HL-60 (cell line): ENCODE measurements at regions not wholly inside any gene's neighbourhood (a gene's known extent, or its start where the extent isn't known, plus 50 kb on each side); places are given as distances from the start of the nearest gene placed in this dataset.

Source experiments
- DNase-seq, 2 experiments: peaks; one replicate each; pipeline ENCODE4 v3.0.0-alpha.2; 2010 to 2020; ENCODE audit warnings: low read depth in 1 of 2, low spot score in 1 of 2
- H3K27ac ChIP-seq: fragments of 250-450 bp; sonication (Bioruptor Pico); replicated peaks from 2 replicates; pipeline ENCODE4 v1.5.1; 2020; ENCODE audit warnings: mild to moderate bottlenecking, moderate library complexity
- H3K27me3 ChIP-seq: fragments of 250-450 bp; sonication (Bioruptor Pico); 2 replicates; pipeline ENCODE4 v1.5.1; 2021; ENCODE audit warnings: mild to moderate bottlenecking, moderate library complexity; ENCODE audit not compliant: insufficient read depth, poor library complexity, severe bottlenecking
- H3K4me3 ChIP-seq: replicated peaks from 2 replicates; pipeline ENCODE4 v1.5.1; 2011; ENCODE audit warnings: mild to moderate bottlenecking, control low read depth, low read length; ENCODE audit not compliant: insufficient read depth
- GABPA ChIP-seq: IDR thresholded peaks from 2 replicates; pipeline ENCODE4 v1.6.1; 2012; ENCODE audit warnings: low read depth
- POLR2AphosphoS5 ChIP-seq: IDR thresholded peaks from 2 replicates; pipeline ENCODE4 v1.6.1; 2012; ENCODE audit warnings: low read depth
- SPI1 ChIP-seq: IDR thresholded peaks from 2 replicates; pipeline ENCODE4 v1.6.1; 2012; ENCODE audit warnings: low read depth, mild to moderate bottlenecking, borderline replicate concordance
- TF ChIP-seq, protein P1 (sequence below): IDR thresholded peaks from 2 replicates; pipeline ENCODE4 v1.6.1; 2012; ENCODE audit warnings: low read depth; ENCODE audit not compliant: insufficient replicate concordance
- TF ChIP-seq, protein P2 (sequence below): IDR thresholded peaks from one replicate; pipeline ENCODE4 v1.5.1; 2011; ENCODE audit warnings: low read length, control low read depth, inconsistent platforms; ENCODE audit not compliant: insufficient read depth

DNA sequence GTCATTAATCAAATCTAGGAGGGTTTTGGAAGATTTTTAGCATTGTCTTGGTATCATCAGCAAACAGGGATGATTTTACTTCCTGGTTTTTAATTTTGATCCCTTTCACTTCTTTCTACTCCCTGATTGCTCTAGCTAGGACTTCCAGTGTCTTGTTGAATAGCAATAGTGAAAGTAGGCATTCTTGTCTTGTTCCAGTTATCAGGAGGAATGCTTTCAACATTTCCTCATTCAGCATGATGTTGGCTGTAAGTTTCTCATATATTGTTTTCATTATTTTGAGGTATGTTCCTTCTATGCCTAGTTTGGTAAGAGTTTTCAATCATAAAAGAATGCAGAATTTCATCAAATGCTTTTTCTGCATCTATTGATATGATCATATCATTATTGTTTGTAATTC lies 244.2 kb upstream of the CLEC14A start:
- TF ChIP-seq SPI1 (no peak), GABPA (no peak), POLR2AphosphoS5 (no peak)
- TF ChIP-seq, protein P1, sequence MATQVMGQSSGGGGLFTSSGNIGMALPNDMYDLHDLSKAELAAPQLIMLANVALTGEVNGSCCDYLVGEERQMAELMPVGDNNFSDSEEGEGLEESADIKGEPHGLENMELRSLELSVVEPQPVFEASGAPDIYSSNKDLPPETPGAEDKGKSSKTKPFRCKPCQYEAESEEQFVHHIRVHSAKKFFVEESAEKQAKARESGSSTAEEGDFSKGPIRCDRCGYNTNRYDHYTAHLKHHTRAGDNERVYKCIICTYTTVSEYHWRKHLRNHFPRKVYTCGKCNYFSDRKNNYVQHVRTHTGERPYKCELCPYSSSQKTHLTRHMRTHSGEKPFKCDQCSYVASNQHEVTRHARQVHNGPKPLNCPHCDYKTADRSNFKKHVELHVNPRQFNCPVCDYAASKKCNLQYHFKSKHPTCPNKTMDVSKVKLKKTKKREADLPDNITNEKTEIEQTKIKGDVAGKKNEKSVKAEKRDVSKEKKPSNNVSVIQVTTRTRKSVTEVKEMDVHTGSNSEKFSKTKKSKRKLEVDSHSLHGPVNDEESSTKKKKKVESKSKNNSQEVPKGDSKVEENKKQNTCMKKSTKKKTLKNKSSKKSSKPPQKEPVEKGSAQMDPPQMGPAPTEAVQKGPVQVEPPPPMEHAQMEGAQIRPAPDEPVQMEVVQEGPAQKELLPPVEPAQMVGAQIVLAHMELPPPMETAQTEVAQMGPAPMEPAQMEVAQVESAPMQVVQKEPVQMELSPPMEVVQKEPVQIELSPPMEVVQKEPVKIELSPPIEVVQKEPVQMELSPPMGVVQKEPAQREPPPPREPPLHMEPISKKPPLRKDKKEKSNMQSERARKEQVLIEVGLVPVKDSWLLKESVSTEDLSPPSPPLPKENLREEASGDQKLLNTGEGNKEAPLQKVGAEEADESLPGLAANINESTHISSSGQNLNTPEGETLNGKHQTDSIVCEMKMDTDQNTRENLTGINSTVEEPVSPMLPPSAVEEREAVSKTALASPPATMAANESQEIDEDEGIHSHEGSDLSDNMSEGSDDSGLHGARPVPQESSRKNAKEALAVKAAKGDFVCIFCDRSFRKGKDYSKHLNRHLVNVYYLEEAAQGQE: no peak
- TF ChIP-seq, protein P2, sequence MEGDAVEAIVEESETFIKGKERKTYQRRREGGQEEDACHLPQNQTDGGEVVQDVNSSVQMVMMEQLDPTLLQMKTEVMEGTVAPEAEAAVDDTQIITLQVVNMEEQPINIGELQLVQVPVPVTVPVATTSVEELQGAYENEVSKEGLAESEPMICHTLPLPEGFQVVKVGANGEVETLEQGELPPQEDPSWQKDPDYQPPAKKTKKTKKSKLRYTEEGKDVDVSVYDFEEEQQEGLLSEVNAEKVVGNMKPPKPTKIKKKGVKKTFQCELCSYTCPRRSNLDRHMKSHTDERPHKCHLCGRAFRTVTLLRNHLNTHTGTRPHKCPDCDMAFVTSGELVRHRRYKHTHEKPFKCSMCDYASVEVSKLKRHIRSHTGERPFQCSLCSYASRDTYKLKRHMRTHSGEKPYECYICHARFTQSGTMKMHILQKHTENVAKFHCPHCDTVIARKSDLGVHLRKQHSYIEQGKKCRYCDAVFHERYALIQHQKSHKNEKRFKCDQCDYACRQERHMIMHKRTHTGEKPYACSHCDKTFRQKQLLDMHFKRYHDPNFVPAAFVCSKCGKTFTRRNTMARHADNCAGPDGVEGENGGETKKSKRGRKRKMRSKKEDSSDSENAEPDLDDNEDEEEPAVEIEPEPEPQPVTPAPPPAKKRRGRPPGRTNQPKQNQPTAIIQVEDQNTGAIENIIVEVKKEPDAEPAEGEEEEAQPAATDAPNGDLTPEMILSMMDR: no peak
- H3K27ac ChIP-seq: no peak overlapping the region
- H3K27me3 ChIP-seq: no peaks in the 10 kb centered on the region
- H3K4me3 ChIP-seq: no peak overlapping the region
- no peak for DNase-seq

- Histone ChIP-seq H3K27ac (no peak overlapping the region), H3K27me3 (no peaks in the 10 kb centered on the region), H3K4me3 (no peak overlapping the region)
- TF ChIP-seq POLR2AphosphoS5: no peak
- TF ChIP-seq, protein P2: no peak
- TF ChIP-seq GABPA: no peak
- TF ChIP-seq, protein P1: no peak
- TF ChIP-seq SPI1: no peak
- DNase-seq: no peak
Observed at GRCh38 chr14:38496092-38496491, 240.2 kb upstream of the CLEC14A start.

- H3K27ac ChIP-seq: no peak overlapping the region
- TF ChIP-seq, protein P1: no peak
- no peak for TF ChIP-seq POLR2AphosphoS5
- no peak for TF ChIP-seq GABPA
- TF ChIP-seq SPI1: no peak
- TF ChIP-seq, protein P2: no peak
- DNase-seq: no peak
- no peaks in the 10 kb centered on the region for H3K27me3 ChIP-seq
- H3K4me3 ChIP-seq: no peak overlapping the region
Observed at GRCh38 chr14:38490273-38490672, 234.4 kb upstream of the CLEC14A start.
